NCI-H2227 (cell line): ENCODE measurements at regions not wholly inside any gene's neighbourhood (a gene's known extent, or its start where the extent isn't known, plus 50 kb on each side); places are given as distances from the start of the nearest gene placed in this dataset.
"Not testable (repeated sequence)": the region's sequence is repeated elsewhere in the genome, so short reads cannot be mapped to it uniquely, and the experiment has no call there.

Experiments used
- DNase-seq: peaks from one replicate; lab custom pipeline; 2025; ENCODE audit not compliant: unreplicated experiment; lab: John Stamatoyannopoulos, UW

DNA sequence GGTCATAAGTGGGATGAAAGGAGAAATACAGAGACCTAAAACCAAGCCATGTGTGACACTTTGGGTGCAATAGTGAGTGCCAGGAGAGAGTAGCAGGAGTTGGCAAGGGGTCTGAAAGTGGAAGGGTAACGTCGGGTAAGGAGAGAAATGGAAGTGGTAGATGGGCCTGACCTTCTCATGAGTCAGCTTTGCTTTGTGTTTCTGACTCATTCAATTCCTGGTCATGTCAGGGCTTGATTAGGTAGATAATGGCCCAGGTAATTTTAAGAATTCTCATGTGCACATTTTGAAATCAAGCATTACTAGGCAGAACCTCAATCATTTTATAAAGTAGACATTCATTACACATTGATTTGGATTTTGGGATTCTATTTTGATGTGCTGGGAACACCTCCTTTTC is 262.5 kb downstream of the SOX2 start:
- DNase-seq, result no peak

GRCh38 chr3:181976526-181976925 is 264.8 kb downstream of the SOX2 start:
- no peak for DNase-seq

DNA sequence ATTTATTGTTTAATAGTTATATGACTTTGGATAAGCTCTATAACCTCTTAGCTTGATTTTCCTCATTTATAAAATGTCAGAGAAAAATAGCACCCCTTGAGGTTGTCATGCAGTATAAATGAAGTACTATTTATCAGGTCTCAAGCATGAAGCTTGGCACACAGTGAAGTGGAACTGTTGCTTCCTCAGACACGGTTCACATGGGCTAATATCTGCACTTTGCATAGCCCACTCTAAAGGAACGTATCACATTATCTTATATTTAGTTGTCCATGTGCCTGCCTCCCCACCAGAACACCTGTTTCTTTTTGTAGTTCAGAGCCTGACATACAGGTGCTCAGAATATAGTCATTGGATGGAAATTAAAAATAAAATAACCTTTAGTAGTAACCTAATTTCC is 273.7 kb downstream of the SOX2 start:
- DNase-seq, result no peak

DNA sequence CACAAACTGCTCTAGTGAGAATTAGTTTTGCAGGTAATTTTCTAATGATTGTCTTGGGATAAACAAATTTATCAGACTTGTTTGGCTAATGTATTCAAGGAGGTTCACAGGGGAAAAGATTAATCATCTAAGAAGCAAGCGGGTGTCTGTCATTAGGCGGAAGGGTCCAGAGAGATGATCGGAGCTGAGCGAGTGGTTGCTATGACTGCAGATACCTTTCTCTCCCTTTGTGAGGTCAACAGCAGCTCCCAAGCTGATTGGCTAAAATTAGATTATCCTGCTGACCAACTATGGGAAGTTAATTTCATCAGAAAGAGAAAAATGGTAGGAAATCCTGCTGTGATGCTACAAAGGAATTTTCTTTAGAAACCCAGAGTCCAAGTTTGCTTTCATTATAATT is 276.0 kb downstream of the SOX2 start:
- peak; percentile 6 for DNase-seq

GRCh38 chr3:181998828-181999227 is 287.1 kb downstream of the SOX2 start:
- no peak for DNase-seq

GRCh38 chr3:181999314-181999713 is 287.6 kb downstream of the SOX2 start:
- no peak for DNase-seq

- peak; percentile 23 for DNase-seq
Observed at GRCh38 chr3:182000447-182000846, 288.7 kb downstream of the SOX2 start.

GRCh38 chr3:182005219-182005618 is 293.5 kb downstream of the SOX2 start:
- DNase-seq, result no peak

DNA sequence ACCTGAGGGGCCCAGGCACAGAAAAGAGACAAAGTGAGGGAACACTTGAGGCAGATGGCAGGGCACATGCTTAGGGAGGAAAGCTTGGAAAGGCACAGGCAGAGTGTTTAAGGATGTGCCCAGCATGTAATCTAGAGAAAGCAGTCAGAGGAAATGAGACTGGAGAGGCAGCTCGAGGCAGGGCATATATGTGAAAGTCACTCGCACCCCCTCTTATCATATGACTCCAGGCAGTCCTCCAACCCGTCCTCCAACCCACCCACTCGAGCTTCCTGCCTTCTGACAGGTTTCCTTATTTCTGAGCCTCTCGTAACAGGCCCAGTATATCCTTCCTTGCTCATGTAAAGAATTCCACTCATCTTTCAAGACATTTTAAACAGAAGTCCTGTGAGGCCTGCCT is 294.0 kb downstream of the SOX2 start:
- DNase-seq, result no peak

DNA sequence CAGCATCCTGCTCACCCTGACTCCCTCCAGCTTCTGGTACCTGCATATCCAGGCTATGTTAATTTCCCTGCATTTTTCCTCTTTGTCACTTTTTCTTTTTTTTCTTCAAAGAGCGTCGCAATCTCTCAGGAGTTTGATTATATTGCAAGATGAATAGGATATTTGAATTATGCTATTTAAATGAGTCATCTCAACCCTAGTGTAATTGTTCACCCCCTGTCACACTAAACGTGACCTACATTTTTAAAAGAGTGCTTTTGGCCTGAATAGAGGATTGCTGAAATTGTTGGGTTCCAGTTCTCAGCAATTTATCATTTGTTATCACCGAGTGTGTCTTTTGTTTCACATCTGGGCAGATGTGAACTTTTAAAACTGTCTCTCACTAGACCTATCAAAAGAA is 294.7 kb downstream of the SOX2 start:
- no peak for DNase-seq

- no peak for DNase-seq
Observed at GRCh38 chr3:182007441-182007840, 295.7 kb downstream of the SOX2 start.

DNA sequence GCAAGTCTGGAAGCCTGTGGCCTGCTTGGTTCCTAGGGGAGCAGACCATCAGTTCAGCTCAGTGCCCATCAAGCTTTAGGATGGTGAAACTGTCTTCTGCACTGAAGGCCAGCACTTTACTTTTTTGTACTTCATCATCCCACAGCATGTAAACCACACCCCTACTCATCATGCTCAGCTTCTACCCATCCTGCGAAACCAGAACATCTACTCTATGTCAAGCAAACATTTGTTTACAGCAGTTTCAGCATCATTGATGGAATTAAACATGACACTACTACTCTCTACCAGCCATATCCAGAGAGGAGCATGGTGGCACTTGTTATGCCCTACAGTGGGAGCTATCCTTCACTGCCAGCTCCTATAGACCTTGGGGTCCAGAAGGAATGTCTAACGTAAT is 306.6 kb downstream of the SOX2 start:
- no peak for DNase-seq

- DNase-seq, result no peak
Observed at GRCh38 chr3:182019926-182020325, 308.2 kb downstream of the SOX2 start.

DNA sequence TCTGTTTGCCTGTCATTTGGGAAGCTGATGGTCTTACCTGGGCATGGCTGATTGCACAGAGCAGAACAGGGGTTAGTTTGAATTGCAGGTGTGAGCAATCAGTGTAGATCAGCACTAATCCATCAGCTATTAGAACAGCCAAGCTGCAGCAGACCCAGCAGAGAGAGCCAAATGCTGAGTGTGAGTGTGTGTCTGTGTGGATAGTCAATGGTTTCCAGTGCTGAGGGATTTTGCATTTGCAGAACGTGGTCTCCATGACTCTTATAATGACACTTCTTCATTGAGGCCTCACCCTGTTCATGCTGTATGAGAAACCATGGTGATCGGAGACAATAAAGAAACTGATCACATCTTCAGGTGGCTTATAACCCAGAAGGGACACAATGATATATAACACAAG is 312.1 kb downstream of the SOX2 start:
- DNase-seq, result no peak

DNA sequence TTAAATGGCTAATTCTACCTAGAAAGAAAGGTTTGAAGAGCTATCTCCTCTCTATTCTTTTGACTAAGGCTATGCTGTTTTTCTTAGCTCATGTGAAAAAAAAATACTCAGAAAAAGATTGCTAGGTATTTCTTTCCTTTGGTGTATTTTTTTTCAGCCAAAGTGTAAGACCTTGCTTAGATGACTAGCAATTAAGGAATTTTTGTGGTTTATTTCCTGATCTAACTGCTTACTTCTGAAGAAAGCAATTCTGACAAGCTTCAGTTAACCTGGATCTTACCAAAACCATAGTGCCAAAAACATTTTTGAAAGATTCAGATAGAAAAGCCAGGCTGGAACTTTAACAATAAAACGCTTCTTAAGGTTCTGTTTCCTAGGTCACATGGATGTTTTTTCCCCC is 315.6 kb downstream of the SOX2 start:
- DNase-seq, result no peak

DNA sequence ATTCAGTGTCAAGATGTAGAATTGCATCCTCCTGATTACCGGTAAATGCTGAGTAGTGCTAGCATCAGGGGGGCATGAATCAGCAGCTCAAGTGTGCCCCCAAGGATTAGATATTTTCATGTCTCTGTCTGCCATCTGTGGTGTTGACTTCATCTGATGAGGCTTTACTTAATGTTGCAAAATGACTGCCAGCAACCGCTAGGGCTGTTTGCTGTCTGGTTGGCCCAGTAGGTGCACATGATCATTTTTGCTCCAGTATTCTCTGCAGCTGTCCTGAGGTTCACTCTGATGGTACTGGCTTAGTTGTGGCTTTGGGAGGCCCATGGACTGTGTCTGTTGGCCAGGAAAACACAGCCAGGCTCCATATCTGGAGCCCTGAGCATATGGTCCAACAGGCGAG is 316.4 kb downstream of the SOX2 start:
- DNase-seq, result no peak

GRCh38 chr3:182034231-182034630 is 322.5 kb downstream of the SOX2 start:
- not testable (repeated sequence) for DNase-seq

GRCh38 chr3:182035324-182035723 is 323.6 kb downstream of the SOX2 start:
- no peak for DNase-seq

DNA sequence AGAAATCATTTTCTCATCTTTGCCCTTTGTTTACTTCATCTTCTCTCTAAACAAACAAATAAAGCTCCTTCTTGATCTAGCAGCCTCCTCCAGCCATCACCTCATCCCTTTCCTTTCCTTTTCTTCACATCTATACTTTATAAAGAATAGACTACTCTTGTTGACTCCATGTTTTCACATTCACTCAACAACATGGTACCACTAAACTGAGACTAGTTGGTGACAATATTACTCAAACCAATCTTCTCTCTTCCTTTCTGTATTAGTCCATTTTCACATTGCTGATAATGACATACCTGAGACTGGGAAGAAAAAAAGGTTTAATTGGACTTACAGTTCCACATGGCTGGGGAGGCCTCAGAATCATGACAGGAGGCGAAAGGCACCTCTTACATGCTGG is 324.7 kb downstream of the SOX2 start:
- DNase-seq, result no peak

DNA sequence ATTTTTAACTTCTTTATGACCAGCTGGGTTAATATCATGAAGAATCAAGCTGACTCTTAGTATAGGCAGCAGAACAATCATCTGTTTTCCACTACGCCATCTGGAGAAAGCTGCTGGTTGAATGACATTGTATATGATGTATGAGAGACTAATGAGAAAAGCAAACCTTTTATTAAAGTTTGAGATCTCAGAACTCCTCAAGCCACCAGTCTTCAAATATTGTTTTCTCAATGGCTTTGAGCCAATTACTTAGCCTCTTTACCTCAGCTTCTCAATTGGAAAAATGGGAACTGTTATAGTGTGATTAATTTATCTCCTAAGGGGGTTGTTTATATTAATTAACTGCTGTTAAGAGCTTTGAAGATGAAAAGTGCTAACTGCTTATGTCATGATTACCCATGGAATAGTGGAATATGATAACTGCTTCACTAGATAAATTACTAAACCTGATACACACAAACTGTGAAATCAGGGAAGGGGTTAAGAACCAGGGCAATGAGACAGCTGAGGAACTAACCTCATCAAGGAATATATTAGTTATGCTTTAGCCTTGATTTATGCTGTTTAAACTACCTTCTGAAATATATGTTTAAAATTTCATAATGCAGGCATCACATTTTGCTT is 330.1 kb downstream of the SOX2 start:
- no peak for DNase-seq

GRCh38 chr3:182045736-182046135 is 334.0 kb downstream of the SOX2 start:
- no peak for DNase-seq

DNA sequence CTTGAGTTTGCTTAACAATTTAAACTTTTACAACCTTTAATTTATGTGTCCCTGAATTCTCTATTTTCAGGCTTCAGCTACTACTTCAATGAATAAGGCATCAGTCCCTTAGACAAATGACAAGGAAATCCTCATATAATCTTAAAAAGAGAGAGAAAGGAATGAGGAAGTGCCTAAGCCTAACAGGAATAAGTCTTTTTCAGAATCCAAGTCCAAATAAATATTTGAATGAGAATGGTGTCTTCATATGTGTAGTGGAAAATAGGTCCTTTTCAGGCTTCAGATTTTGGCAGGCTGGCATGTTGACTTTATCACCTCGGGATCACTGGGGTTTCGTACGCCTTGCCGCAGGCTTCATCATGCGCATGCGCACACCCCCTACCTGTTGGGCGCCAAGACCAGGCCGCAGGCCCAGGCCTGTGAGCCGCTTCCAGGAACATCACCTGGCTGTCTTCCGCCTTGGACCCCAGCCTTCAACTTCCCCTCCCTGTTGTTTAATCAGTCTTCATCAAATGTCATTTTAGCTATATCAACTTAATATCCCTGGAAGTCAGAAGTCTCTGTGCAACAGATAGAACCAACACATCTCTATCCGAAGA is 334.5 kb downstream of the SOX2 start:
- DNase-seq, result no peak

GRCh38 chr3:182050932-182051331 is 339.2 kb downstream of the SOX2 start:
- DNase-seq, result no peak
